GM20000 (cell line): ENCODE measurements at regions not wholly inside any gene's neighbourhood (a gene's known extent, or its start where the extent isn't known, plus 50 kb on each side); places are given as distances from the start of the nearest gene placed in this dataset.

Source experiments
- DNase-seq: peaks from one replicate; pipeline ENCODE4 v3.0.0; 2012; ENCODE audit warnings: low spot score
- CTCF ChIP-seq: IDR thresholded peaks from 2 replicates; pipeline ENCODE4 v1.5.1; 2012; ENCODE audit warnings: mild to moderate bottlenecking, control low read depth; ENCODE audit errors: extremely low read depth, missing control alignments

GRCh38 chr10:78768041-78768835, 300.5 kb upstream of the ZMIZ1 start:
- TF ChIP-seq CTCF, result no peak
- no peak for DNase-seq

GRCh38 chr10:78768876-78769275, 299.9 kb upstream of the ZMIZ1 start:
- DNase-seq, result no peak
- no peak for TF ChIP-seq CTCF

- no peak for TF ChIP-seq CTCF
- no peak for DNase-seq
Measured at GRCh38 chr10:78769526-78769925, 299.2 kb upstream of the ZMIZ1 start.

- no peak for DNase-seq
Measured at GRCh38 chr10:78770167-78771090, 298.3 kb upstream of the ZMIZ1 start.

GRCh38 chr10:78771260-78771659, 297.5 kb upstream of the ZMIZ1 start:
- DNase-seq, result no peak
- TF ChIP-seq CTCF, result no peak

More at GRCh38 chr10:78770167-78771090, 298.3 kb upstream of the ZMIZ1 start:
- no peak for TF ChIP-seq CTCF

GRCh38 chr10:78771808-78772455, 296.8 kb upstream of the ZMIZ1 start:
- no peak for TF ChIP-seq CTCF
- DNase-seq, result no peak
